Panc1 (cell line): ENCODE measurements at regions not wholly inside any gene's neighbourhood (a gene's known extent, or its start where the extent isn't known, plus 50 kb on each side); places are given as distances from the start of the nearest gene placed in this dataset.

Experiments
- ATAC-seq: fragments of 200-7000 bp; cut with Tn5 transposase; 2 replicates; pipeline ENCODE4 v1.9.1; 2020; ENCODE audit warnings: mild to moderate bottlenecking, moderate library complexity
- BruUV-seq: library from RNA; stranded (reverse); fragments of 400-500 nt; replicated peaks from 2 replicates; lab custom pipeline; 2021; lab: Mats Ljungman, UMichigan
- CTCF ChIA-PET: fragments of 300-600 bp; sonication (Branson Sonifier 250); formaldehyde crosslinking; loops from one replicate; lab custom pipeline; 2022; ENCODE audit warnings: antibody characterized with exemption; lab: Charles Lee
- POLR2A ChIA-PET: fragments of 300-600 bp; sonication (Branson Sonifier 250); formaldehyde crosslinking; loops from one replicate; lab custom pipeline; 2022; ENCODE audit warnings: antibody characterized with exemption; lab: Charles Lee
- DNase-seq: peaks from one replicate; pipeline ENCODE4 v3.0.0-alpha.2; 2010; ENCODE audit warnings: low read depth, low spot score
- H3K27ac ChIP-seq: 2 replicates; pipeline ENCODE4 v1.5.1; 2011; ENCODE audit warnings: mild to moderate bottlenecking, low read length, inconsistent platforms
- H3K27me3 ChIP-seq: fragments of 200-500 bp; sonication (Bioruptor generic); 2 replicates; pipeline ENCODE4 v1.6.0; 2014; ENCODE audit warnings: low read length, inconsistent platforms; ENCODE audit not compliant: control insufficient read depth, insufficient read depth
- H3K36me3 ChIP-seq: fragments of 200-500 bp; sonication (Bioruptor generic); 2 replicates; pipeline ENCODE4 v1.5.1; 2014; ENCODE audit warnings: inconsistent platforms, mild to moderate bottlenecking, low read length, moderate library complexity; ENCODE audit not compliant: control insufficient read depth, insufficient read depth
- H3K4me1 ChIP-seq: 2 replicates; pipeline ENCODE4 v1.5.1; 2011; ENCODE audit warnings: inconsistent platforms, mild to moderate bottlenecking, low read length, moderate library complexity; ENCODE audit not compliant: control insufficient read depth, insufficient read depth
- H3K4me3 ChIP-seq, 2 experiments: 2 replicates each; pipeline ENCODE4 v1.5.1; 2011 to 2012; ENCODE audit warnings: low read depth in 2 of 2, low read length in 2 of 2, mild to moderate bottlenecking in 2 of 2, inconsistent platforms in 1 of 2, moderate library complexity in 1 of 2
- H3K9me3 ChIP-seq: fragments of 200-500 bp; sonication (Bioruptor generic); 2 replicates; pipeline ENCODE4 v1.5.1; 2014; ENCODE audit warnings: low read depth, mild to moderate bottlenecking, inconsistent platforms, low read length, moderate library complexity; ENCODE audit not compliant: control insufficient read depth, insufficient read depth
- CTCF ChIP-seq: fragments of 450-650 bp; IDR thresholded peaks from 2 replicates; pipeline ENCODE4 v1.5.1; 2017; ENCODE audit warnings: mild to moderate bottlenecking
- POLR2AphosphoS5 ChIP-seq: IDR thresholded peaks from 2 replicates; pipeline ENCODE4 v1.6.1; 2012; ENCODE audit warnings: mild to moderate bottlenecking, low read depth, low read length, moderate library complexity
- REST ChIP-seq, 2 experiments: IDR thresholded peaks; 2 replicates each; pipeline ENCODE4 v1.6.1; 2011 to 2012; ENCODE audit warnings: low read depth in 2 of 2, control low read depth in 1 of 2, low read length in 1 of 2, mild to moderate bottlenecking in 1 of 2, moderate library complexity in 1 of 2; ENCODE audit not compliant: insufficient read depth in 1 of 2
- SIN3A ChIP-seq: IDR thresholded peaks from 2 replicates; pipeline ENCODE4 v1.6.1; 2012; ENCODE audit warnings: low read depth, mild to moderate bottlenecking, low read length, moderate library complexity, borderline replicate concordance; ENCODE audit not compliant: insufficient read depth
- TCF7L2 ChIP-seq: IDR thresholded peaks from 2 replicates; pipeline ENCODE4 v1.6.1; 2011; ENCODE audit warnings: mild to moderate bottlenecking, low read depth, low read length, inconsistent platforms
- in situ Hi-C: cut with HindIII; loops from 2 replicates; pipeline ENCODE4 v1.10.0; 2016; ENCODE audit warnings: low sequenced_read_pairs, low pct_unique_long_range_greater_than_20kb
- intact Hi-C: fragments of 100-400 bp; cut with micrococcal nuclease; formaldehyde crosslinking; loops from one replicate; pipeline ENCODE4 v1.10.0; 2022; ENCODE audit not compliant: unreplicated experiment

GRCh38 chr1:172940174-172940855, 110.4 kb downstream of the TNFSF18 start:
- Histone ChIP-seq H3K27me3 (no peaks in the 10 kb centered on the region), H3K4me3 (no peak overlapping the region), H3K9me3 (no peaks in the 10 kb centered on the region), H3K27ac (no peak overlapping the region), H3K4me1 (no peaks in the 10 kb centered on the region), H3K36me3 (no peaks in the 10 kb centered on the region)
- BruUV-seq, result no TSS peak
- TF ChIP-seq TCF7L2 (no peak), SIN3A (no peak), POLR2AphosphoS5 (no peak), CTCF (no peak), REST (IDR thresholded peaks at IDR 0.05; ENCODE audit: insufficient read depth in 1 of 2, low read depth in 2 of 2, low read length in 1 of 2) (no peak)
- no peak for DNase-seq
- intact Hi-C loops (no loop called here), in situ Hi-C loops (no loop called here)
- ChIA-PET CTCF (no interaction called here), POLR2A (no interaction called here)
- no peak for ATAC-seq

- ChIA-PET CTCF (no interaction called here), POLR2A (no interaction called here)
- no peak overlapping the region for H3K4me3 ChIP-seq
- intact Hi-C loops, result no loop called here
- H3K27me3 ChIP-seq, result no peaks in the 10 kb centered on the region
- no peaks in the 10 kb centered on the region for H3K4me1 ChIP-seq
- no peak overlapping the region for H3K27ac ChIP-seq
- no peak for ATAC-seq
- no TSS peak for BruUV-seq
- H3K36me3 ChIP-seq, result no peaks in the 10 kb centered on the region
- DNase-seq, result no peak
- H3K9me3 ChIP-seq, result no peaks in the 10 kb centered on the region
- no peak for TF ChIP-seq SIN3A
- no peak for TF ChIP-seq TCF7L2
- TF ChIP-seq POLR2AphosphoS5, result no peak
- TF ChIP-seq REST (IDR thresholded peaks at IDR 0.05; ENCODE audit: insufficient read depth in 1 of 2, low read depth in 2 of 2, low read length in 1 of 2), result no peak
- no peak for TF ChIP-seq CTCF
- in situ Hi-C loops, result no loop called here
These were observed 109.3 kb downstream of the TNFSF18 start for GRCh38 chr1:172941471-172941870.
